Head of caudate nucleus (tissue), 42 donors: ENCODE measurements at regions not wholly inside any gene's neighbourhood (a gene's known extent, or its start where the extent isn't known, plus 50 kb on each side); places are given as distances from the start of the nearest gene placed in this dataset.
"Not testable (repeated sequence)": the region's sequence is repeated elsewhere in the genome, so short reads cannot be mapped to it uniquely, and the experiment has no call there.

Experiments
- DNase-seq, 42 donors: peaks; one replicate each; pipeline versions ENCODE4 v3.0.0 to v3.0.0-alpha.2; 2020 to 2021; ENCODE audit warnings: mixed read lengths in 7 of 42
- intact Hi-C: fragments of 100-400 bp; cut with DNase I; formaldehyde crosslinking; loops from one replicate; pipeline ENCODE4 v1.15.0; 2022

DNA sequence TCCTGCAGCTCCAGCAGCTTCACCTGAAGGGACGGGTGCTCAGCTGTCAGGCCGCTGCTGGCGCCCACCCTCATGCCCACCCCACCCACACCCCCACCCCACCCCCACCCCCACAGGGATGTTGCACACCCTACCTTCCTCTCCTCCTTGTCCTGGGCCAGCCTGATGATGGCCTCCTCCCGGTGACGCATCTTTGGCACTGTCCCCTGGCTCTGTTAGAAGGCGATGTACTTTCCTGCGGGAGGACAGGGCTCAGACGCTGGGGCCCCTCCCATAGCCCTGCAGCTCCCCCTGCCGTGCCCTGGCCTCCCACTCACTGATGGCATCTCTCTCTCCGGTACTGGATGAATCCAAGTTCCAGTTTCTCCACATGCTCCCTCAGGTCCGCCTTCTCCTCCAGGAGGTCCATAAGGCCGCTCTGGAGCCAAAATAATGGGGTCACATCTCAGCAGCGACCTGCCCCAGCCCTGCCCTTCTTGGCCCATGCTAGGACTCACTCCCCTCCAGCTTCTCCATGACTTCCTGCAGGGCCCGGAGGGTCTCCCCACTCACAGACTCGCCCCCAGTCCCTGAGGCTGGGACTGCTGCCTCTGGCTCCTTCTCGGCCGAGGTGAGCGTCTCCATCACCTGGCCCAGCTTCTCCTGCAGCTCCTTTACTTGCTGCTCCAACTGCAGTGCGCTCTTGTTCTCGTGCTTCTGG is 55.2 kb downstream of the GOLGA8B start:
- intact Hi-C loops, DNase-seq: not testable (repeated sequence)

DNA sequence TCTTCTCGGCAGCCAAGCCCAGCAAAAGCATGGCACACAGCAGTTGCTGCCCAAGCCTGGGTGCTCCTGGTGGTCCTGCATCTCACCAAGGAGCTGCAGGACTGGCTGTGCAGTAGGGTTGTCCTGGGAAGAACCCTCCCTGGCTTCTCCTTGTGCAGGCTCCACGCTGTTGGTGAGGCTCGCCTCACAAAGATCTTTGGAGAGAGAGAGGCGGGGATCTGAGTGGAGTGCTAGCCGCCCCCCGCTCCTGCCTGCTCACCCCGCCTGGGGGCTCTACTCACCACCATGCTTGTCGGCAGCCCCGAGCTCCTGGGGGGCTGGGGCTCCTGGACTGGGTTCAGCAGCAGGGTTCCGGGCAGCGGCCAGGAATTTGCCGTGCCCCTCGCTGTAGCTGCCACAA is 55.8 kb downstream of the GOLGA8B start:
- intact Hi-C loops = not testable (repeated sequence)

DNA sequence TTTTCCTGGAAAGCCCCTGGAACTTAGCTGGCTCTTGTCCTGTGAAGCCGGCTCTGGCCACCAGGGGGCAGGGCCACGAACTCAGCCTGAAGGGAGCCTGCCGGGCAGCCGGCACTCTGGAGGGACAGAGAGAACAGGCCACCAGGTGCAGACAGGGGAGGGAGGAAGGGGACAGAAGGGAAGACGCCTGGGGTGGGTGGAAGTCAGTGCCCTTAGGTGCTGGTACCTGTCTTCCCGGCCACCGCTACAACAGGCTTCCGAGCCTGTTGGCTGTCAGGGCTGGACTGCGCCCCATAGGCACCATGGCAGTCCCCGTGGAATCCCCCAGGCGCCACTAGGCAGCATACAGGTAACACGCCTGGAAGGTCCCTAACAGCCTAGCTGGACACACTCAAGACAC is 59.6 kb downstream of the GOLGA8B start:
- intact Hi-C loops = not testable (repeated sequence)

More for the DNA sequence above, 55.8 kb downstream of the GOLGA8B start:
- not testable (repeated sequence) for DNase-seq

GRCh38 chr15:34522601-34523000 is 60.9 kb downstream of the GOLGA8B start:
- intact Hi-C loops, DNase-seq: not testable (repeated sequence)

More for the DNA sequence above, 59.6 kb downstream of the GOLGA8B start:
- not testable (repeated sequence) for DNase-seq

DNA sequence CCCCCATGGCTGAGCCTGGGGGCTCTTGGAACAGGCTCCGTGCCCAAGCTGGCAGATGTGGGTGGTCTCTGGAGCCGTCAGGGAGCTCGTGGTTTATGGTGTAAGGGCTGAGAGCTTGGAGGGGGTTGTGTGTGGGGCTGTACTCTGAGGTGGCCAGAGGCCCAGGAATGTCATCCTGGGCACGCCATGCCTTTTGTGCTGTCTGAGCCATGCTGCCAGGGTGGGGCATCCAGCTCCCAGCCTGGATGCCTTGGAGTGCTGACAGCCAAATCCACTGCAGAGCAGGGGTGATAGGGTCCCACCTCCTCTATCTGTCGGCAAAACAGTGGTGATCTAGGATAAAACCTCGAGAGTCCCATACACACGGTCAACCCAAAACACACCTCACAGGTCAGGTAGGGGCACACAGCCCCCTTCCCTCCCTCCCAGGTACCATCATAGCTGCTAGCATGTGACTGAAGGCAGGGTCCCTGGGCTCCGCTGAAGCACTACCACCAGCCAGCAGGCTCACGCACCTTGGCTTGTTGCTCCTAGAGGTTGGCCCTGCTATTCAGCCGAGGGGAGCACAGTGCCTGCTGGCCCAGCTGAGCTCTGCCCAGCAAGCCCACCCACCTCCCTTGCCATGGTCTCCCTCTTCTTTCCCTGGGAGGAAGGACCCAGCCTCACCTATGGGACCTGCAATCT is 61.5 kb downstream of the GOLGA8B start:
- DNase-seq, intact Hi-C loops: not testable (repeated sequence)

- intact Hi-C loops = no loop called here
- no peak for DNase-seq
These were observed 62.9 kb downstream of the GOLGA8B start for GRCh38 chr15:34520566-34520965.

GRCh38 chr15:34520010-34520409 is 63.4 kb downstream of the GOLGA8B start:
- intact Hi-C loops = not testable (repeated sequence)

GRCh38 chr15:34514251-34514670 is 69.2 kb downstream of the GOLGA8B start:
- peak in 35 of 42 donors; percentile 4 to 73 (median 47) for DNase-seq
- intact Hi-C loops = no loop called here

More at GRCh38 chr15:34520010-34520409, 63.4 kb downstream of the GOLGA8B start:
- DNase-seq = not testable (repeated sequence)

DNA sequence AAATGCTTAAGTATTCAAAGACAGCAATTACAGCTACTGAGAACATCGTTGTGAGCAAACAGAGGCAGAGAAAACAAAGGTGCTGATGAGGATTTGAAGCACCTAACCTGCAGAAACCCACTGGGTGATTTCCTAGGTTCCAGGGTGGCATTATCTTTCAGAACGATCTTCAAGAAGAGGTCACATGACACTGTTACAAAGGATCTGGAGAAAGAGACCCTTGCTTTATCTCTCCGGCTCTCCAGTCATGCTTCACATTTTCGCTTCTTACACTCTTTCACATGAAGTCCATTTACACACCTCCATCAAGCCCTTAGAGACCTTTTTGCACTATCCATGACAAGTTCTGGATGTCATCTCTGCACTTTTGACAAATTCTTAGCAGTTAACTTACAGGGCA is 70.8 kb downstream of the GOLGA8B start:
- intact Hi-C loops = no loop called here
- DNase-seq = no peak

DNA sequence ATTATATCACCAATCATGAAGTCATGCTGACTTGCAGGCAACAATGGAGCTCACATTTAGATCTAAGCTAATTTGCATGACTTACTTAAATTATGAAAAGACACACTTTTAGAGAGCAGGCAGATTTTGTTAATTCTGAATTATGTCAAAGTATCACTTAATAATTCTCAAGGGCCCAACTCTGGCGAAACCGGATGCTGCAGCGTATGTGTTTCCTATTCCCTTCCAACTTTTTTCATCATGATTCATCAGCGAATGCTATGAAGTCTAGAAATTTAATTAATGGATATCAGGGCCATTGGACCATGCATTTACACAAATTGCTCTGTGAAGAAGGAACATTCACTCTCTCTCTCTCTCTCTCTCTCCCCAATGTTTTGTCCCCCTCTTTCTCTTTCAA is 63.5 kb upstream of the GOLGA8A start:
- intact Hi-C loops = no loop called here
- no peak for DNase-seq

DNA sequence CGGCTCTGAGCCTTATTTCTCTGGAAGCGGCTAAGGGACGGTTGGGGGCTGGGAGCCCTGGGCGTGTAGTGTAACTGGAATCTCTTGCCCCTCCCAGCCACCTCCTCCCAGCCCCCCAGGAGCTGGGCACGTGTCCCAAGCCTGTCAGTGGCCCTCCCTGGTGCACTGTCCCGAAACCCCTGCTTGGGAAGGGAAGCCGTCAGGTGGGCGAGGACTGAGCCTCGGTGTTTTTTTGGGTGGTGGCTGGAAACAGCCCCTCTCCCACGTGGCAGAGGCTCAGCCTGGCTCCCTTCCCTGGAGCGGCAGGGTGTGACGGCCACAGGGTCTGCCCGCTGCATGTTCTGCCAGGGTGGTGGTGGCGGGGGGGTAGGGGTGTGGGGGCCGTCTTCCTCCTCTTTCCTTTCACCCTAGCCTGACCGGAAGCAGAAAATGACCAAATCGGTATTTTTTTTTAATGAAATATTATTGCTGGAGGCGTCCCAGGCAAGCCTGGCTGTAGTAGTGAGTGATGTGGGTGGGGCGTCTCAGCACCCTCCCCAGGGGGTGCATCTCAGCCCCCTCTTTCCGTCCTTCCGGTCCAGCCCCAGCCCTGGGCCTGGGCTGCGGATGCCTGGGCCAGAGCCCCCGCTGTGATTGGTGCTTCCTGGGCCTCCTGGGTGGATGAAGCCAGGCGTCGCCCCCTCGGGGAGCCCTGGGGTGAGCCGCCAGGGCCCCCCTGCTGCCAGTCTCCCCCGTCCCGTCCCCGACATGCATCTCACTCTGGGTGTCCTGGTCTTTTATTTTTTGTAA is 58.8 kb upstream of the GOLGA8A start:
- DNase-seq = no peak
- intact Hi-C loops = no loop called here

DNA sequence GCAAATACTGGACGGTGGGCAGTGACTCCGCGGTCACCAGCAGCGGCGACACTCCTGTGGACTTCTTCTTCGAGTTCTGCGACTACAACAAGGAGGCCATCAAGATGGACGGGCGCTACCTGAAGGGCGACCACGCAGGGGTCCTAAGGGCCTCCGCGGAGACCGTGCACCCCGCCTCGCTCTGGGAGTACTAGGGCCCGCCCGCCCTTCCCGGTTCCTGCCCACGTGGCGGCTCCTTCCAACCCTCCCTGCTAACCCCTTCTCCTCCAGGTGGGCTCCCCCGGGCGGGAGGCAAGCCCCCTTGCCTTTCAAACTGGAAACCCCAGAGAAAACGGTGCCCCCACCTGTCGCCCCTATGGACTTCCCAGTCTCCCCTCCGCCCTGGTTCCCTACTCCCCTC is 58.1 kb upstream of the GOLGA8A start:
- DNase-seq, intact Hi-C loops: not testable (repeated sequence)

- intact Hi-C loops = no loop called here
- no peak for DNase-seq
These were observed 56.4 kb upstream of the GOLGA8A start for GRCh38 chr15:34494084-34494399.

- intact Hi-C loops = no loop called here
- DNase-seq = no peak
These were observed 55.4 kb upstream of the GOLGA8A start for GRCh38 chr15:34493001-34493400.

DNA sequence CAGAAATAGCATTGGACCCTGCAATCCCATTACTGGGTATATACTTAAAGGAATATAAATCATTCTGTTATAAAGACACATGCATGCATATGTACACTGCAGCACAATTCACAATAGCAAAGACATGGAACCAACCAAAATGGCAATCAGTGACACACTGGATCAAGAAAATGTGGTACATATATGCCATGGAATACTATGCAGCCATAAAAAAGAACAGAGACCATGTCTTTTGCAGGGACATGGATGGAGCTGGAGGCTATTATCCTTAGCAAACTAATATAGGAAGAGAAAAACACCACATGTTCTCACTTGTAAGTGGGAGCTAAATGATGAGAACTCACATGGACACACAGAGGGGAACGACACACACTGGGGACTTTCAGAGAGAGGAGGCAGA is 53.9 kb upstream of the GOLGA8A start:
- DNase-seq, intact Hi-C loops: not testable (repeated sequence)

DNA sequence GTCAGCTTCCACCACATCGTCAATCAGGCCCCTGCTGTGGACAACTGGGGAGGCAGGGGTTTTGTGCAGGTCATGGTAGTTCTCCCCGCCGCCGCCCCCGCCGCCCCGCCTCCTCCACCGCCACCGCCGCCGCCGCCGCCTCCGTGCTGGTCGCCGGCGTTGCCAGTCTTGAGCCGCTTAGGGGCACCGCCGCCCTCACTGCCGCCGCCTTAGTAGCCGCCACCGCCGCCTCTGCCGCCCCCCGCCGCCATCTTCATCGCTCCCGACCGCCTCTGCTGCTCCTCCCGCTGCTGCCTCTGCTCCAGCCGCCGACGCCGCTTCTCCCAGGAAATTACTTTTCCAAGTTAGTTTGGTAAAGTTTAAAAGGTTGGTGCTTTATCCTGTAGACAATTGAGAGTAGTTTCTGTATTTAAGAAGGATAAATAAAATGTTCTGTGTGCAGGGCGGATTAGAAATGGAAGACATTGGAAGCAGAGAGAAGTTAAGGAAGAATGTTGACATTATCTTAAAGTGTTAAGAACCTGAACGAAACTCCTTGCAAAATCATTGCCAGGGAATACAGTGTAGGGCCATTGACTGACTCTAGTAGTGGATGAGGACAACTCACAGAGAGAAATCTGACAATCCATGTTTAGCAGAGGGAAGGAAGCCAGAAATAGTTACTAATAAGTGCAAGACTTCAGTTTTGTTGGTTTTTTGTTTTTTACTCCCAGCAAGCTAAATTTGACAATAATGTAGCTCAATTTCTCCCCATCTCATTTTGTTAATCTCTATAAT is 53.0 kb upstream of the GOLGA8A start:
- intact Hi-C loops = no loop called here
- peak in 1 of 42 donors; percentile 26 for DNase-seq

DNA sequence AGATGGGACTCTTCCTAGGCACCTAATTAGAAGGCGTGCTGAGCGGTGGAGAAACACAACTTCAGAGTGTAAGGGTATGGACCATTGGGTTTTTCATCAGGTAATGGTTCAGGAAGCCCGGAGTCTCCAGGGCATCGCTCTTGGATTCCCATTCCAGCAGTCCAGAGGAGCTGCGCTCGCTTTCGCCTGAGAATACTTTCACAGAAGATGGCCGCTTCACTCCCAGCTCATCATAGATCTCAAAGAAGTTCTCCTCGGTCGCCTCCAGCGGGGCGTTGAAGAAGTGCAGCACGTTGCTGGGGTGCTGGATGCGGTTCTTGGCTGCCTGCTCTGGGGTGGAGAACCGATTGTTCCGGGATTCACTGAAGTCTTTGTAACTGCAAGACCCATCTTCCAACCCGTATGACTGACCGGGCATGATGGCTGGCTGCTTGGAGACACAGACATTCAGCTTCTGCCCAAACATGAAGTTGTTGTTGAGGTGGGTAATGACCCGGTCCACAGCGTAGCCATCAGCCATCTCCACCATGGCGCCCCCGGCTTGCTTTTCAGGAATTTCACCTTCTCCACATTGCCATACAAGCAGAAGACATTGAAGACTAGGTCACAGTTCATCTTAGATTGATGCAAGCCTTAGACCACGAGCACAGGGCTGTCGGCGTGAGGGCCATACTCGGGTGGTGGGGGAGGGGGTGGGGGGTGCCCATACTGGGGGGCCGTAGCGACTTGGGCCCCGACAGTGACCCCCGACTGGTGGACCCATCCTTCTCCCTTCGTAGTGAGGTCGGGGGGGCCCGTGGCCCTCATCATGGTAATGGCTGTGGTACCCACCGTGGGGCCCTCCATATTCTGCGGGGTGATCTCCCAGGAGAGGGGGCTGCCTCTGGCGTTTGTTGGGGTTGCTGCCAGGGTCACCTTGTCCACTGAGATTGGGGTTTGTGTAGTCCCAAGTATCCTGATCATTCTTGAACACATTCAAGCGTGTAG is 51.7 kb upstream of the GOLGA8A start:
- DNase-seq, intact Hi-C loops: not testable (repeated sequence)
